H1 (cell line): ENCODE measurements at regions not wholly inside any gene's neighbourhood (a gene's known extent, or its start where the extent isn't known, plus 50 kb on each side); places are given as distances from the start of the nearest gene placed in this dataset.

Experiments
- FOSL1 ChIP-seq: IDR thresholded peaks from 2 replicates; pipeline ENCODE4 v1.6.1; 2011; ENCODE audit warnings: mild to moderate bottlenecking, low read depth, low read length, moderate library complexity; ENCODE audit not compliant: insufficient read depth
- HDAC6 ChIP-seq: IDR thresholded peaks from one replicate; pipeline ENCODE4 v1.7.1; 2012; ENCODE audit warnings: low read depth, mild to moderate bottlenecking, inconsistent platforms, low read length, moderate library complexity
- KDM5A ChIP-seq: fragments of 200-600 bp; IDR thresholded peaks from 2 replicates; pipeline ENCODE4 v1.7.1; 2012; ENCODE audit warnings: mild to moderate bottlenecking, low read length, inconsistent platforms, mixed read lengths
- POLR2A ChIP-seq, 2 experiments: IDR thresholded peaks; 1 replicate in 1 of 2; 2 replicates in 1 of 2; pipeline ENCODE4 v1.6.1; 2011; ENCODE audit warnings: low read depth in 2 of 2, low read length in 2 of 2, mild to moderate bottlenecking in 2 of 2; ENCODE audit errors: control extremely low read depth in 1 of 2
- RAD21 ChIP-seq, 2 experiments: IDR thresholded peaks in 1 of 2; conservative IDR thresholded peaks in 1 of 2; 2 replicates each; pipeline ENCODE4 v1.6.1; 2011; ENCODE audit warnings: low read depth in 2 of 2, low read length in 2 of 2, improper control_type of control experiment in 1 of 2, inconsistent platforms in 1 of 2, mild to moderate bottlenecking in 1 of 2, moderate library complexity in 1 of 2
- SIX5 ChIP-seq: IDR thresholded peaks from 2 replicates; pipeline ENCODE4 v1.6.1; 2011; ENCODE audit warnings: mild to moderate bottlenecking, low read depth, low read length
- SP1 ChIP-seq: IDR thresholded peaks from 2 replicates; pipeline ENCODE4 v1.6.1; 2011; ENCODE audit warnings: low read depth, low read length
- SP2 ChIP-seq: IDR thresholded peaks from 2 replicates; pipeline ENCODE4 v1.6.1; 2012; ENCODE audit warnings: mild to moderate bottlenecking, low read length, inconsistent platforms
- TF ChIP-seq, protein P1 (sequence below): IDR thresholded peaks from 2 replicates; pipeline ENCODE4 v1.6.1; 2012; ENCODE audit warnings: low read length, inconsistent platforms

DNA sequence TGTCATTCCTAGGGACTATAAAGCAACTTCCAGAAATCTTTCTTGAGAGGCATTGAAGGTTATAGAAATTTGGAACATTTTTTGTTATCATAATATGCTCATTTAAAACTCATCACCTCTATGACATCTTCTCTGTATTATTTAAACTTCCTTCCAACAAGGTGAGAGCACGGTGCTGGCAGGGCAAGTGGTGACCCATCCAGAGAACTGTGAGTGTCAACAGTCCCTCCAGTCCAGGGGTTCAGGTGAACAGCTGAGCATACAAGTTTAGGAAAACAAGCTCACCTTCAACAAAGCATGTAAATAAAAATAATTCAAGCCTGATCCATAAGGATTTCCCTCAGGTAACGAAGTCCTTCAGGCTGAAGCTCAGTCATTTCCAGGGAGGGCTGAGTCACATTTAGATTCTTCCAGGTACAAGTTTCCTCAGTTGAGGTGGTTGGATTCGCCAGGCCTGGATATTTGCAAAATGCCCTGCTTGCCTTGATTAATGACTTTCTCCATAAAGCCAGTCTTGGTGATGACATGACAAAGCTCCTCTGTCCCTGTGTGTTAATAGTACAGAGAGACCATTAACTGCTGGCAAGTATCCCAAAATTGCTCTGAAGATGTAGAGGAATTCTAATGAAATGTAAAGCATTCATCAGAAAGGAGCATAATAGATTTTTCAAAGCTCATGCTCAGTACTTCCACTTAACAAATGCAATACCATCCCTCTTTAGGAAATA is 263.6 kb upstream of the GADL1 start (continued):
- TF ChIP-seq, protein P1, sequence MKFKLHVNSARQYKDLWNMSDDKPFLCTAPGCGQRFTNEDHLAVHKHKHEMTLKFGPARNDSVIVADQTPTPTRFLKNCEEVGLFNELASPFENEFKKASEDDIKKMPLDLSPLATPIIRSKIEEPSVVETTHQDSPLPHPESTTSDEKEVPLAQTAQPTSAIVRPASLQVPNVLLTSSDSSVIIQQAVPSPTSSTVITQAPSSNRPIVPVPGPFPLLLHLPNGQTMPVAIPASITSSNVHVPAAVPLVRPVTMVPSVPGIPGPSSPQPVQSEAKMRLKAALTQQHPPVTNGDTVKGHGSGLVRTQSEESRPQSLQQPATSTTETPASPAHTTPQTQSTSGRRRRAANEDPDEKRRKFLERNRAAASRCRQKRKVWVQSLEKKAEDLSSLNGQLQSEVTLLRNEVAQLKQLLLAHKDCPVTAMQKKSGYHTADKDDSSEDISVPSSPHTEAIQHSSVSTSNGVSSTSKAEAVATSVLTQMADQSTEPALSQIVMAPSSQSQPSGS: no peak
- TF ChIP-seq FOSL1: no peak
- TF ChIP-seq SP2: no peak
- no peak for TF ChIP-seq POLR2A (IDR thresholded peaks at IDR 0.05; ENCODE audit: control extremely low read depth in 1 of 2, low read depth in 2 of 2, low read length in 2 of 2)
- TF ChIP-seq SP1: no peak
- TF ChIP-seq RAD21 (IDR thresholded peaks at IDR 0.05 in 1 of 2, conservative IDR thresholded peaks at IDR 0.05 in 1 of 2; ENCODE audit: low read depth in 2 of 2, low read length in 2 of 2): no peak
- TF ChIP-seq HDAC6: no peak
- no peak for TF ChIP-seq SIX5
- TF ChIP-seq KDM5A: no peak
